DMS53 treated with DMSO at 0.1 percent for 48 hours (cell line): ENCODE measurements at regions not wholly inside any gene's neighbourhood (a gene's known extent, or its start where the extent isn't known, plus 50 kb on each side); places are given as distances from the start of the nearest gene placed in this dataset.

Source experiments
- DNase-seq: peaks from one replicate; lab custom pipeline; 2025; ENCODE audit not compliant: unreplicated experiment; lab: John Stamatoyannopoulos, UW

DNA sequence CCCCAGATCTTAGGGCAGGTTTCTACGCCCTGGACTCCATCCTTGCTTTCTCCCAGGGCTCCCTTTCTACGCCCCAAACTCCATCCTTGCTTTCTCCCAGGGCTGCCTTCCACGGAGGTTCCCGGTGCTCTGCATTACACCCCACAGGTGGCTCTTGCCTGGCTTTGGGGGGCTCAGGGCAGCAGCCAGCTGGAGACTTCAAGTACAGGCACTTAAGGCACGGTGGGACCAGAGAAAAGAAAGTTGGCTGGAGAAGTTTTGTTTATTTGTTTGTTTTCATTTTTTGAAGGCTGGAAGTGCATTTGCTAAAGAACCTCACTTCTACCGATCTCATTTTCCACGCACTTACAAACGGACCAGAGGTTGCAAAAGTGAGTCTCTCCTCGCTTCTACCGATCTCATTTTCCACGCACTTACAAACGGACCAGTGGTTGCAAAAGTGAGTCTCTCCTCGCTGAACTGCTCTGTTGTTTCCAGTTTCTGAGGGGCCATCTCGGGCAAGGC lies 103.8 kb upstream of the MED13L start:
- DNase-seq: no peak

DNA sequence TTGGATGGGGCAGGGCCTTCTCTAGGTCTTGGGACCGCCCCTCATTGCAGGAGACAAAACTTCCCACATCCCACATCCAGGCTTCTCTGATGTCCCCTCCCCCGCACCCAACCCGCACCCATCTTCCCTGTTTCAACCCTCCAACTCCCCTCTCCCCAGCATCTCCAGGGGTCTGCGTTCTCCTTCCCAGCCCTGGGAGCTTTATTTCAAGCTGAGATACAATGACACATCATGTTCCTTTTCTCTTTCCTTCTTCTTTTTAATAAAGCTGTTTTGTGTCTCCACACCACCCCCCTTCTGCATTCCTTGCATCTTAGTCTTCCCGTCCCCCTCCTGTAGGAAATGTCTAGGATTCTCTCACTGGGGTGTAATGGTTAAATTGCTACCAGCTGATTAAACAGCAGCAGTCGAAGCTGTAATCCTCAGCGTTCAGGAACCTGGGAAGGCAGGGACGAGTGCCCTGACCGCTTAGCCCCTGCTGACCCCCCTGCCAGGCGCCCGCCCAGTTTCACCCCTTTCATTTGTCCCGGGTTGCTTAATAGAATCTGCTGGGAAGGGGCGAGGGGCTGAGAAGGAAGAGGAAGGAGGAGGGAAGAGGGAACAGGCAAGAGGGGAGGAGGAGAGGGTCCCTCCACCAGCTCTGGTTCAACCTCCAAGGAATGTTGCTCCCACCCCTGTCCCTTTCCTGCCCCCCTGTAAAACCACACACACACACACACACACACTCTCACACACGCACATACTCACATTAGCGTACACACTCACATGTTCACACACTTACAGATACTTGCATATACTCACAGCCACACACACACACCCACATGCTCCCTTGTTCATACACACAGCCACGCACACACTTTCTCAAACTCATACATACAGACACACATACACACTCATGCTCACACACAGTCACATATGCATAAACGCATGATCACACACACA lies 104.5 kb upstream of the MED13L start:
- DNase-seq: peak; percentile 11

DNA sequence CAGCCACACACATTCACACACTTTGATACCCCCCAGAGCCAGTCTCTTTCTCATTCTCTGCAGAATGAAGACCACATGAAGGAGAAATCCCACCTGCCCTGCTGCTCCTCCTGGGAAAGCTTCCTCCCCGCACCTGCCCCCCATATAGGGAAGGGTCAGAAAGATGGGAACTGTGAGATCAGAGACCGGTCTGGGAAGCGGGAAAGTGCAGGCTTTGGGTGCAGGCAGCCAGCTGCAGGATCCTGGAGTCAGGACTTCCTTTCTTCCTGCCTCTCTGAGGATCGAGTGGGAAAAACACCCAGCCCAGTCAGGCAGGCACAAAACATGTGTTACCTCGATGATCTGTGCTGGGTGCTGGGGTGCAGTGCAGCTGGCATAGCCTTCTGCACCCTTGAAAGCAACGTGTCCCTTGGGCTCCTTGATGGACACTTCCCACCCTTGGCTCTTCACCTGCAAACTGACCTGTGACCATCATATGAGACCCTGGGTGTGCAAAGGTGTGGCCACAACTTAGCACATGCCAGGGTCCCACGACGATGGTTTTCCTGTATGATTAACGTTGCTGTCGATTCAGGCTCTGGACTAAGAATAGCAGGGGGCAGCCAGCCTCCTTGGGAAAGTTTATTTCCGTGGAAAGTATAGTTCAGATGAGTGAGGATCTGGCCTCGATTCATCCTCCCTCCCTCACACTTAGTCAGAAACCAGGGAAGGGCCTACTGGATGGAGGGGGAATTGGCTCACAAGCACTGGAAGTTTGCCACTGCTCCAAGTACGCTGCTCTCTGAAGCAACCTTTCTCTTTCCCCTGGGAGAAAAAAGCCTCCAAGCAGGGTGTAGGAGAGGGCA lies 105.4 kb upstream of the MED13L start:
- DNase-seq: peak; percentile 19

- DNase-seq: no peak
These were observed 106.7 kb upstream of the MED13L start for GRCh38 chr12:116384175-116384574.

- peak; percentile 98 for DNase-seq
These were observed 107.4 kb upstream of the MED13L start for GRCh38 chr12:116384691-116385485.

- DNase-seq: no peak
These were observed 108.2 kb upstream of the MED13L start for GRCh38 chr12:116385486-116386217.

DNA sequence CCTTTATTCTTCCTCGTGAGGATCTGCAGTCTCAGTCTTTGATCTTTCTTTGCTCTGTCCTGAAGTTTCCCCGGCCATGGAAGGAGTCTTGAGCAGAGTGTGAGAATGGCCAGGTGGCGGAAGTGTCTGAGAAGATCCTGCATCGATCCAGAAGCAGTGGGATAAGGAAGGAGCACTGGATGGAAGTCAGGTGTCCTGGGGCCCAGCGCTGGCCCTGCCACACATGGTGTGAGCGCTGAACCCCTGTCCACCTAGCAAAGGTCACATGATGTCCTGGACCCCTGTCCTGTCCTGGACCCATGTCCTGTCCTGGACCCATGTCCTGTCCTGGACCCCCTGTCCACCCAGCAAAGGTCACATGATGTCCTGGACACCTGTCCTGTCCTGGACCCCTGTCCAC lies 111.8 kb upstream of the MED13L start:
- DNase-seq: no peak

DNA sequence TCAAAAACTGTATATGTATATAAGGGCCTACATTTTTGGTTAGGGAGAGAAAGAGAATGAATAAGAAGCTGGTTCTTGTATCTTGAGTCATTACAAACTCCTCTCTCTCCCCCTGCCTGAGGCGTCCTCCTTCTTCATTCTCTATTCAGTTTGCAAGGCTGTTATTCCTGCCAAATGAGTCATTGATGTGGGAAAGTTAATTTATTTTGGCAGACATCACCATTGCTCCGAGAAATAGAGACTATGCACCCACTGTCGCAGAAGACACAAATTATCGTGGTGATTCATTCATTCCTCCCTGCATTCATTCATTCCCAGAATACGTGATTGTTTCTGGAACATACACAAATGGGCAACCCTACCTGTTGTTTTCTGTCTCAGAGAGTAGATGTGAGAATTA lies 112.5 kb upstream of the MED13L start:
- no peak for DNase-seq

- no peak for DNase-seq
These were observed 113.2 kb upstream of the MED13L start for GRCh38 chr12:116390401-116391335.

DNA sequence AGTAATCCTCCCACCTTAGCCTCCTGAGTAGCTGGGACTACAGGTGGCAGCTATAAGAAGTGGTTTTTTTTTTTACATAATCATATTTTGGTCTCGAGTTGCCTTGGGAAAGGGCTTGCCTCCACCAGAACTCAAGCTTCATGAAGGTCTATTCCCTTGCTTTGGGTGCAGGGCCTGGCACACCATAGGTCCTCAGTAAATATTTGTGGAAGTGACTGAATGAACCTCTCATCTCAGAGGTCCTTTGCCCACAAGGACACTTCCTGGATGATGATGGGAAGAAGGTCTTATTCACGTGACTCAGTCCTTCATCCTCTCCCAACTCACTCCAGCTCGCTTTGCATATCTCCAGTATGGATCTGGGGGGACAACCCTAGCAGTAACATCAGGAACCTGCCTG lies 114.0 kb upstream of the MED13L start:
- no peak for DNase-seq

GRCh38 chr12:116392061-116392460 lies 114.6 kb upstream of the MED13L start:
- DNase-seq: no peak

DNA sequence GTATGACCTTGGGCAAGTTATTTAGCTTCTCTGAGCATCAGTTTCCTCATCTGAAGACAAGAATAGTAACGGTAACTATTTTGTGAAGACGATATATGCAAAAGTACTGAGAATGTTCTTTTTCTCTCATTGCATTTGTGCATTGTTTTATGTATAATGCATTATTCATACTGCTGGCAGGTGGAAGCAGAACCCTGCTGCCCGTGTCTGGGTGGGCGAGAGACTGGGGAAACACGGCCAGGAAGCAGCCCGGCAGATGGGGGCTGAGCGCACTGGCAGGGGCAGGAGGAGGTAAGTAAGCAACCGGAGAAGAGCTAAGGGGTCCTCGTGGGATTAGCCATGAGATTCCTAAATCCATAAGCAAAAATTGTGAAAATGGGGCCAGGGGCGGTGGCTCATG lies 115.8 kb upstream of the MED13L start:
- DNase-seq: no peak

DNA sequence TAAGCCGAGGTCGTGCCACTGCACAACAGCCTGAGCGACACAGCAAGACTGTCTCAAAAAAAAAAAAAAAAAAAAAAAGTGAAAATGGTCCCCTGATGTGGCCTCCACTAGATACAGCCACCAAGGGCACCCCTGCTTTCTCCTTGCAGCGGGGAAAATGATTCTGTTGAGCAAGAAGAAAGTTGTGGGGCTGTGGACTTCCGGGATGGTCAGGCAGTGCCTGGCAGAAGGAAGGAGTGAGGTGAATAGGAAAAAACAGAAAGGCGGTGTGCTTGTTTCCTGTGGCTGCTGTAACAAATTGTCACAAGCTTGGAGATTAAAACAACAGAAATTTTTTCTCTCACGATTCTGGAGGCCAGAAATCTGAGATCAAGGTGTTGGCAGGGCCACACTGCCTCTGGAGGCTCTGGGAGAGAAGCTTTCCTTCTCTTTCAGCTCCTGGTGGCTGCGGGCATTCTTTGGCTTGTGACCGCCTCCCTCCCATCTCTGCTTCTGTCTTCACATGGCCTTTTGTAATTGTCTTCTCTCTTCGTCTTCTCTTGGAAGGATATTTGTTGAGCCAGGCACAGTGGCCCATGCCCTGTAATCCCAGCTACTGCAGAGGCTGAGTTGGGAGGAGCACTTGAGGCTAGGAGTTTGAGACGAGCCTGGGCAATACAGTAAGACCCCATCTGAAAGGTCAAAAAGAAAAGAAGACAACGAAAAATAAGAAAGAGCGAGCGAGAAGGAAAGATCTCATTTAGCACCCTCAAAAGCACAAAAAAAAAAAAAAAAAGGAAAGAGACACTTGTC lies 116.6 kb upstream of the MED13L start:
- no peak for DNase-seq

DNA sequence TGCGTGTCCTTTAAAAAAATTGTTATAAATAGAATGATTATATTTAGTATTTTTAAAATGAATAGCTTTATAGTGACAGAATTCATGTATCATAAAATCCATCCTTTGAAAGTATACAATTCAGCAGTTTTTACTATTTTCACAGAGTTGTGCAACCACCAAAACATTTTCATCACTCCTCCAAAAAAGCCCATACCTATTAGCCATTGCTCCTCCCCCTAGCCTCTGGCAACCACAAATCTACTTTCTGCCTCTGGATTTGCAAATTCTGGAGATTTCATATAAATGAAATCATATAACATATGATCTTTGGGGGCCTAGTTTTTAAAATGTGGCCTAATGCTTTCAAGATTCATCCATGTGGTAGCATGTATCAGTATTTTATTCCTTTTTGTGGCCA lies 117.9 kb upstream of the MED13L start:
- DNase-seq: no peak

GRCh38 chr12:116397148-116397547 lies 119.7 kb upstream of the MED13L start:
- DNase-seq: peak; percentile 41

DNA sequence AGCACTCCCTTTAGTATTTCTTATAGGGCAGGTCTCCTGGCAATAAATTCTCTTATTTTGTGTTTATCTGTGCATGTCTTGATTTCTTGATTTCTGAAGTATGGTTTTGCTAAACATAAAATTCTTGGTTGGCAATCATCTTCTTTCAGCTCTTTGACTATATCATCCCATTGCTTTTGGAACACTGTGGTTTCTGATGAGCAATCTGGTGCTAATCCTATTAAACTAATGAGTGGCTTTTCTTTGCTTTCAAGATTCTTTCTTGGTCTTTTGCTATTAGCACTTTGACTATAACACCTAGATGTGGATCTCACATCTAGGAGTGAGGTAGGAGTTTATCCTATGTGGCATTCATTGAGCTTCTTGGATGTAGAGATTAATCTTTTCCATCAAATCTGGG lies 120.7 kb upstream of the MED13L start:
- DNase-seq: no peak

DNA sequence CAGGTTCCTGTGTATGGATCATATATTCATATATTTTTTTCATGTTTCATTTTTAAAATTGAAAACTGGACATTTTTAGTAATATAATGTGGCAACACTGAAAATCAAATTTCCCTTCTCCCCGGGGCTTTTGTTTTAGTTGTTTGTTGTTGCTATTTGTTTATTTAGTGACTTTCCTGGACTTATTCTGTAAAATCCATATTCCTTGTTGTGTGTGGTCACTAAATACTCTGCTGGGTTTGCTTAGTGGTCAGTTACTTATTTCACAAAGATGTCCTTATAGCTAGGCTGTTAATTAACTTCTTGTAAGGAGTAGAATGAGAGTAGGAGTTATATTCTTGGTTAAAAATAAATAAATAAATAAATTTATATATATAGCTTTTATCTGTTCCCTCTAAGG lies 121.6 kb upstream of the MED13L start:
- DNase-seq: no peak

DNA sequence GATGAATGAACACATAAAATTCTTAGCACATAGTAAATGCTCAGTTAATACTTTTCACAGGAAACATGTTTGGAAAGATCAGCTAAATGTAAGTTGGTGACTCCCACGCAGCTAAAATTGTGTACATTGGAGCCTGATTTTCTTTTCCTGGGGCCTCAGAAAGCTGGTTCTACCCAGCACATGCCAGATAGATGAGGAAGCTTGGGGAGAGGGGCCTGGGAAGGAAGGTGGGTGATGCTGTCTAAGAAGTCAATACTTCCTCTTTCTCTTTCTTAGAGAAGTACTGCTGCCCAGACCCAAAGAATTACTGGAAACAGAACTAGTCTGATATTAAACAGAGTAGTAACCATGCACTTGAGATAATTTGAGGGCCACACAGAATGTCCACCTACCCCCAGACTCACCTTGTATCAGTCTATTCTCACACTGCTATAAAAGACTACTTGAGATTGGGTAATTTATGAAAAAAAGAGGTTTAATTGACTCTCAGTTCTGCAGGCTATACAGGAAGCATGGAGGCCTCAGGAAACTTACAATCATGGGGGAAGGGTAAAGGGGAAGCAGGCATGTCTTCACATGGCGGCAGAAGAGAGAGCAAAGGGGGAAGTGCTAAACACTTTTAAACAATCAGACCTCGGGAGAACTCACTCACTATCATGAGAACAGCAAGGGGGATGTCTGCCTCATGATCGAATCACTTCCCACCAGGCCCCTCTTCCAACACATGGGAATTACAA lies 123.3 kb upstream of the MED13L start:
- DNase-seq: no peak
